Loucy (cell line): ENCODE measurements at regions not wholly inside any gene's neighbourhood (a gene's known extent, or its start where the extent isn't known, plus 50 kb on each side); places are given as distances from the start of the nearest gene placed in this dataset.

Source experiments
- H2AFZ ChIP-seq: fragments of 200-600 bp; sonication (generic); 2 replicates; pipeline ENCODE4 v1.6.0; 2016; ENCODE audit warnings: antibody characterized with exemption, mild to moderate bottlenecking, low read length, moderate library complexity
- H3F3A ChIP-seq: fragments of 200-600 bp; 2 replicates; pipeline ENCODE4 v1.6.0; 2016; ENCODE audit warnings: antibody characterized with exemption, low read depth, mild to moderate bottlenecking
- H3K27me3 ChIP-seq: fragments of 200-600 bp; sonication (generic); 2 replicates; pipeline ENCODE4 v1.6.1; 2014; ENCODE audit warnings: low read length, mild to moderate bottlenecking; ENCODE audit not compliant: insufficient read depth, poor library complexity, severe bottlenecking
- H3K36me3 ChIP-seq: fragments of 200-600 bp; sonication (generic); 2 replicates; pipeline ENCODE4 v1.6.1; 2016; ENCODE audit warnings: low read length; ENCODE audit not compliant: insufficient read depth
- H3K4me1 ChIP-seq: fragments of 200-600 bp; sonication (generic); 2 replicates; pipeline ENCODE4 v1.5.1; 2014; ENCODE audit warnings: low read length, mild to moderate bottlenecking; ENCODE audit not compliant: insufficient read depth, poor library complexity, severe bottlenecking
- H3K4me2 ChIP-seq: fragments of 200-600 bp; sonication (generic); 2 replicates; pipeline ENCODE4 v1.6.0; 2014; ENCODE audit warnings: antibody characterized with exemption, low read length, low read depth, mild to moderate bottlenecking; ENCODE audit not compliant: poor library complexity, severe bottlenecking
- H3K4me3 ChIP-seq: fragments of 200-600 bp; sonication (generic); 2 replicates; pipeline ENCODE4 v1.5.1; 2014; ENCODE audit warnings: low read length, mild to moderate bottlenecking, mixed read lengths; ENCODE audit not compliant: poor library complexity, severe bottlenecking
- H3K79me2 ChIP-seq: fragments of 200-600 bp; sonication (generic); 2 replicates; pipeline ENCODE4 v1.6.1; 2014; ENCODE audit warnings: low read length; ENCODE audit not compliant: insufficient read depth
- H3K9ac ChIP-seq: fragments of 200-600 bp; sonication (generic); 2 replicates; pipeline ENCODE4 v1.6.0; 2014; ENCODE audit warnings: mild to moderate bottlenecking, low read depth, low read length, moderate library complexity; ENCODE audit not compliant: poor library complexity, severe bottlenecking
- H3K9me2 ChIP-seq: fragments of 200-600 bp; sonication (generic); replicated peaks from 2 replicates; pipeline ENCODE4 v1.6.1; 2016; ENCODE audit warnings: low read depth, low read length, mixed read lengths
- H3K9me3 ChIP-seq: fragments of 200-600 bp; sonication (generic); 2 replicates; pipeline ENCODE4 v1.6.1; 2014; ENCODE audit warnings: mild to moderate bottlenecking, antibody characterized with exemption, low read length, low read depth; ENCODE audit not compliant: insufficient read depth
- H4K20me1 ChIP-seq: fragments of 200-600 bp; sonication (generic); 2 replicates; pipeline ENCODE4 v1.6.0; 2014; ENCODE audit warnings: antibody characterized with exemption, low read length, mild to moderate bottlenecking; ENCODE audit not compliant: insufficient read depth, poor library complexity, severe bottlenecking
- CTCF ChIP-seq: fragments of 200-600 bp; sonication (generic); conservative IDR thresholded peaks from 2 replicates; pipeline ENCODE4 v1.5.1; 2014; ENCODE audit warnings: mild to moderate bottlenecking, antibody characterized with exemption, low read length
- EZH2phosphoT487 ChIP-seq: fragments of 200-600 bp; IDR thresholded peaks from 2 replicates; pipeline ENCODE4 v1.6.1; 2018; ENCODE audit warnings: antibody characterized with exemption, mild to moderate bottlenecking, moderate library complexity, borderline replicate concordance

GRCh38 chr14:59098377-59098776 is 90.1 kb upstream of the DAAM1 start:
- Histone ChIP-seq H2AFZ (no peak overlapping the region), H3K9me3 (no peaks in the 10 kb centered on the region), H3K9ac (no peak overlapping the region), H3K4me3 (no peak overlapping the region), H3K4me2 (no peak overlapping the region), H3K4me1 (no peaks in the 10 kb centered on the region), H4K20me1 (no peaks in the 10 kb centered on the region), H3K79me2 (no peaks in the 10 kb centered on the region), H3F3A (no peaks in the 10 kb centered on the region), H3K27me3 (no peaks in the 10 kb centered on the region), H3K36me3 (no peaks in the 10 kb centered on the region), H3K9me2 (no peaks in the 10 kb centered on the region)
- no peak for TF ChIP-seq CTCF
- no peak for TF ChIP-seq EZH2phosphoT487

- Histone ChIP-seq H3K9me2 (no peaks in the 10 kb centered on the region), H3K36me3 (no peaks in the 10 kb centered on the region), H2AFZ (no peak overlapping the region), H3F3A (no peaks in the 10 kb centered on the region), H3K9ac (no peak overlapping the region), H3K79me2 (no peaks in the 10 kb centered on the region), H3K4me2 (no peak overlapping the region), H4K20me1 (no peaks in the 10 kb centered on the region), H3K9me3 (no peaks in the 10 kb centered on the region), H3K4me1 (no peaks in the 10 kb centered on the region), H3K27me3 (no peaks in the 10 kb centered on the region), H3K4me3 (no peak overlapping the region)
- TF ChIP-seq EZH2phosphoT487: no peak
- no peak for TF ChIP-seq CTCF
Measured at GRCh38 chr14:59100205-59100604, 88.3 kb upstream of the DAAM1 start.

- TF ChIP-seq CTCF (no peak), EZH2phosphoT487 (no peak)
- Histone ChIP-seq H3K9me3 (no peaks in the 10 kb centered on the region), H2AFZ (no peak overlapping the region), H3K79me2 (no peaks in the 10 kb centered on the region), H3K4me1 (no peaks in the 10 kb centered on the region), H3K36me3 (no peaks in the 10 kb centered on the region), H3K4me2 (no peak overlapping the region), H3K4me3 (no peak overlapping the region), H4K20me1 (no peaks in the 10 kb centered on the region), H3K9me2 (no peaks in the 10 kb centered on the region), H3F3A (no peaks in the 10 kb centered on the region), H3K9ac (no peak overlapping the region), H3K27me3 (no peaks in the 10 kb centered on the region)
Measured at GRCh38 chr14:59101476-59101875, 87.0 kb upstream of the DAAM1 start.
